ENCODE measurements at regions not wholly inside any gene's neighbourhood (a gene's known extent, or its start where the extent isn't known, plus 50 kb on each side); places are given as distances from the start of the nearest gene placed in this dataset.

- H3K27ac ChIP-seq (ENCODE audit: low read depth, low read length): no peak overlapping the region
- WGBS, 3 donors: 77 to 79% (median 77%) methylated on average over 8 of the region's 8 CpGs
Measured at GRCh38 chr1:23617084-23617521, 57.8 kb upstream of the ID3 start.

GRCh38 chr1:23616292-23616824 is 57.1 kb upstream of the ID3 start:
- 96 to 100% (median 98%) methylated on average over 5 of the region's 5 CpGs for WGBS, 3 donors
- H3K27ac ChIP-seq (ENCODE audit: low read depth, low read length): no peak overlapping the region

GRCh38 chr1:23615852-23616251 is 56.6 kb upstream of the ID3 start:
- WGBS, 3 donors: 69 to 84% (median 83%) methylated on average over 3 of the region's 3 CpGs
- no peak overlapping the region for H3K27ac ChIP-seq (ENCODE audit: low read depth, low read length)

- H3K27ac ChIP-seq (ENCODE audit: low read depth, low read length): no peak overlapping the region
- 50 to 75% (median 51%) methylated on average over 6 of the region's 6 CpGs for WGBS, 3 donors
Measured at GRCh38 chr1:23615423-23615822, 56.1 kb upstream of the ID3 start.

GRCh38 chr1:23614032-23614660 is 54.8 kb upstream of the ID3 start:
- WGBS, 3 donors: 90 to 93% (median 91%) methylated on average over 8 of the region's 8 CpGs
- no peak overlapping the region for H3K27ac ChIP-seq (ENCODE audit: low read depth, low read length)

- no peak overlapping the region for H3K27ac ChIP-seq (ENCODE audit: low read depth, low read length)
- 58 to 78% (median 69%) methylated on average over 12 of the region's 12 CpGs for WGBS, 3 donors
Measured at GRCh38 chr1:23613191-23614031, 54.1 kb upstream of the ID3 start.

- H3K27ac ChIP-seq (ENCODE audit: low read depth, low read length): no peak overlapping the region
- 32 to 74% (median 57%) methylated on average over 4 of the region's 4 CpGs for WGBS, 3 donors
Measured at GRCh38 chr1:23611601-23612327, 52.5 kb upstream of the ID3 start.

GRCh38 chr1:23610677-23611076 is 51.4 kb upstream of the ID3 start:
- WGBS, 3 donors: 76 to 96% (median 82%) methylated on average over 1 of the region's 1 CpG
- no peak overlapping the region for H3K27ac ChIP-seq (ENCODE audit: low read depth, low read length)

- H3K27ac ChIP-seq (ENCODE audit: low read depth, low read length): no peak overlapping the region
- WGBS, 3 donors: 95 to 96% (median 96%) methylated on average over 5 of the region's 5 CpGs
Measured at GRCh38 chr1:23609971-23610370, 50.7 kb upstream of the ID3 start.

All from adipose tissue (tissue), 3 donors.